HEK293 (cell line): ENCODE measurements at regions not wholly inside any gene's neighbourhood (a gene's known extent, or its start where the extent isn't known, plus 50 kb on each side); places are given as distances from the start of the nearest gene placed in this dataset.

ENCODE experiments used
- CTCF ChIA-PET: fragments of 350-600 bp; formaldehyde crosslinking; extraction: SDS; loops from one replicate; lab custom pipeline; 2021; ENCODE audit warnings: antibody characterized with exemption; lab: Yijun Ruan, JAX
- POLR2A ChIA-PET: fragments of 300-600 bp; formaldehyde crosslinking; extraction: SDS; loops from one replicate; lab custom pipeline; 2020; ENCODE audit warnings: antibody characterized with exemption, inconsistent platforms; lab: Yijun Ruan, JAX
- H3K27ac ChIP-seq: fragments of 200-500 bp; sonication (Bioruptor generic); 2 replicates; pipeline ENCODE4 v1.5.1; 2014; ENCODE audit warnings: low read depth, low read length, control low read depth, inconsistent platforms; ENCODE audit errors: extremely low read depth
- H3K36me3 ChIP-seq, 2 experiments: fragments of 200-500 bp in 1 of 2; sonication (Bioruptor generic) in 1 of 2; 1 replicate in 1 of 2; 2 replicates in 1 of 2; pipeline ENCODE4 v1.5.1; 2014 to 2017; ENCODE audit warnings: inconsistent platforms in 2 of 2, low read length in 2 of 2; ENCODE audit not compliant: control insufficient read depth in 2 of 2, insufficient read depth in 1 of 2
- H3K4me1 ChIP-seq: fragments of 200-500 bp; sonication (Bioruptor generic); 2 replicates; pipeline ENCODE4 v1.5.1; 2014; ENCODE audit warnings: mild to moderate bottlenecking, low read length, inconsistent platforms; ENCODE audit not compliant: control insufficient read depth, insufficient read depth
- H3K4me3 ChIP-seq: 2 replicates; pipeline ENCODE4 v1.5.1; 2011; ENCODE audit warnings: low read depth, mild to moderate bottlenecking, control low read depth, low read length, moderate library complexity
- H3K9me3 ChIP-seq: fragments of 200-500 bp; sonication (Bioruptor generic); 2 replicates; pipeline ENCODE4 v1.5.1; 2014; ENCODE audit warnings: low read depth, low read length, inconsistent platforms; ENCODE audit not compliant: control insufficient read depth, insufficient read depth
- GLIS2 ChIP-seq: fragments of 450-650 bp; formaldehyde crosslinking; IDR thresholded peaks from 2 replicates; pipeline ENCODE4 v1.5.1; 2016; ENCODE audit warnings: missing biosample characterization, missing genetic modification characterization
- KLF1 ChIP-seq: fragments of 450-650 bp; formaldehyde crosslinking; IDR thresholded peaks from 2 replicates; pipeline ENCODE4 v1.5.1; 2016; ENCODE audit warnings: missing biosample characterization, missing genetic modification characterization
- SETDB1 ChIP-seq: IDR thresholded peaks from one replicate; pipeline ENCODE4 v1.6.1; 2017; ENCODE audit warnings: mild to moderate bottlenecking, low read length, moderate library complexity, mixed read lengths; ENCODE audit not compliant: insufficient read length
- SP2 ChIP-seq: fragments of 450-650 bp; formaldehyde crosslinking; IDR thresholded peaks from 2 replicates; pipeline ENCODE4 v1.5.1; 2016; ENCODE audit warnings: missing biosample characterization, missing genetic modification characterization
- ZBTB17 ChIP-seq: fragments of 450-650 bp; formaldehyde crosslinking; IDR thresholded peaks from 2 replicates; pipeline ENCODE4 v1.5.1; 2016; ENCODE audit warnings: missing biosample characterization, missing genetic modification characterization
- ZNF132 ChIP-seq: fragments of 450-650 bp; formaldehyde crosslinking; IDR thresholded peaks from 2 replicates; pipeline ENCODE4 v1.5.1; 2017; ENCODE audit warnings: missing biosample characterization, missing genetic modification characterization, borderline replicate concordance
- ZNF146 ChIP-seq: fragments of 450-650 bp; formaldehyde crosslinking; IDR thresholded peaks from 2 replicates; pipeline ENCODE4 v1.5.1; 2016; ENCODE audit warnings: missing biosample characterization, missing genetic modification characterization
- ZNF501 ChIP-seq: fragments of 450-650 bp; formaldehyde crosslinking; IDR thresholded peaks from 2 replicates; pipeline ENCODE4 v1.5.1; 2016; ENCODE audit warnings: missing biosample characterization, missing genetic modification characterization
- ZNF548 ChIP-seq: fragments of 450-650 bp; formaldehyde crosslinking; IDR thresholded peaks from 2 replicates; pipeline ENCODE4 v1.5.1; 2016; ENCODE audit warnings: missing biosample characterization, missing genetic modification characterization
- ZNF670 ChIP-seq: fragments of 450-650 bp; formaldehyde crosslinking; IDR thresholded peaks from 2 replicates; pipeline ENCODE4 v1.5.1; 2016; ENCODE audit warnings: missing biosample characterization, missing genetic modification characterization, low read depth
- ZNF837 ChIP-seq: fragments of 450-650 bp; formaldehyde crosslinking; IDR thresholded peaks from 2 replicates; pipeline ENCODE4 v1.5.1; 2016; ENCODE audit warnings: missing biosample characterization, missing genetic modification characterization
- ZNF843 ChIP-seq: fragments of 450-650 bp; formaldehyde crosslinking; IDR thresholded peaks from 2 replicates; pipeline ENCODE4 v1.5.1; 2016; ENCODE audit warnings: missing biosample characterization, missing genetic modification characterization
- TF ChIP-seq, protein P1 (sequence below): fragments of 450-650 bp; formaldehyde crosslinking; IDR thresholded peaks from 2 replicates; pipeline ENCODE4 v1.5.1; 2016; ENCODE audit warnings: missing biosample characterization, missing genetic modification characterization
- TF ChIP-seq, protein P2 (sequence below): fragments of 450-650 bp; formaldehyde crosslinking; optimal IDR thresholded peaks from 2 replicates; pipeline ENCODE3; 2016; ENCODE audit warnings: missing biosample characterization, mild to moderate bottlenecking, missing genetic modification characterization
- TF ChIP-seq, protein P3 (sequence below): fragments of 450-650 bp; formaldehyde crosslinking; IDR thresholded peaks from 2 replicates; pipeline ENCODE4 v1.5.1; 2016; ENCODE audit warnings: missing biosample characterization, missing genetic modification characterization
- TF ChIP-seq, protein P4 (sequence below): fragments of 450-650 bp; formaldehyde crosslinking; IDR thresholded peaks from 2 replicates; pipeline ENCODE4 v1.5.1; 2016; ENCODE audit warnings: missing biosample characterization, missing genetic modification characterization
- TF ChIP-seq, protein P5 (sequence below): fragments of 450-650 bp; formaldehyde crosslinking; IDR thresholded peaks from 2 replicates; pipeline ENCODE4 v1.5.1; 2016; ENCODE audit warnings: missing biosample characterization, missing genetic modification characterization
- TF ChIP-seq, protein P6 (sequence below): fragments of 450-650 bp; formaldehyde crosslinking; IDR thresholded peaks from 2 replicates; pipeline ENCODE4 v1.5.1; 2017; ENCODE audit warnings: missing biosample characterization, missing genetic modification characterization

DNA sequence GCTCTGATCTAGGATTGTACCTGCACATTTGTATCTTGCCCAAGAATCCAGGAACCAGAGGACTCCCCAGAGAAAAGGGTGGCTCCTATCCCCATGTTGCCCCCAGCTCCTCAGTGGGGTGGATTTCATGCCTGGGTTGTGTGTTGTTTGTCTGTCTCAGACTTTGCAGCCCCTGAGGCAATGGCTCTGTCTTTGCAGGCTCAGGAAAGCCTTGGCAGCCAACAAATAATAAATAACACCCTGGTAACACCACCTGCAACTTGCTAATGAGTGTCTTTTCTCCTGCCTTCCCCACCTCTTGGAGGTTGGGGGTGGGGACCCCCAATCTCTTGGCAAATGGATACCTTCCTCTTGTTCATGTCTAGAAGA is 65.2 kb upstream of the CISTR start:
- no peak overlapping the region for H3K4me3 ChIP-seq
- no peaks in the 10 kb centered on the region for H3K4me1 ChIP-seq
- TF ChIP-seq ZNF670 (tag by site-specific recombination) (no peak), GLIS2 (tag by site-specific recombination) (no peak), KLF1 (tag by site-specific recombination) (no peak), ZNF501 (tag by site-specific recombination) (no peak), ZNF146 (tag by site-specific recombination) (no peak), ZNF548 (tag by site-specific recombination) (no peak), ZNF132 (no peak), ZNF837 (no peak)
- TF ChIP-seq, protein P1, sequence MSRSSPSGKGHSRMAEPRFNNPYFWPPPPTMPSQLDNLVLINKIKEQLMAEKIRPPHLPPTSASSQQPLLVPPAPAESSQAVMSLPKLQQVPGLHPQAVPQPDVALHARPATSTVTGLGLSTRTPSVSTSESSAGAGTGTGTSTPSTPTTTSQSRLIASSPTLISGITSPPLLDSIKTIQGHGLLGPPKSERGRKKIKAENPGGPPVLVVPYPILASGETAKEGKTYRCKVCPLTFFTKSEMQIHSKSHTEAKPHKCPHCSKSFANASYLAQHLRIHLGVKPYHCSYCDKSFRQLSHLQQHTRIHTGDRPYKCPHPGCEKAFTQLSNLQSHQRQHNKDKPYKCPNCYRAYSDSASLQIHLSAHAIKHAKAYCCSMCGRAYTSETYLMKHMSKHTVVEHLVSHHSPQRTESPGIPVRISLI (tag by site-specific recombination) = no peak
- TF ChIP-seq, protein P2, sequence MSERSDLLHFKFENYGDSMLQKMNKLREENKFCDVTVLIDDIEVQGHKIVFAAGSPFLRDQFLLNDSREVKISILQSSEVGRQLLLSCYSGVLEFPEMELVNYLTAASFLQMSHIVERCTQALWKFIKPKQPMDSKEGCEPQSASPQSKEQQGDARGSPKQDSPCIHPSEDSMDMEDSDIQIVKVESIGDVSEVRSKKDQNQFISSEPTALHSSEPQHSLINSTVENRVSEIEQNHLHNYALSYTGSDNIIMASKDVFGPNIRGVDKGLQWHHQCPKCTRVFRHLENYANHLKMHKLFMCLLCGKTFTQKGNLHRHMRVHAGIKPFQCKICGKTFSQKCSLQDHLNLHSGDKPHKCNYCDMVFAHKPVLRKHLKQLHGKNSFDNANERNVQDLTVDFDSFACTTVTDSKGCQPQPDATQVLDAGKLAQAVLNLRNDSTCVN = no peak
- ChIA-PET POLR2A (no interaction called here), CTCF (no interaction called here)
- no peaks in the 10 kb centered on the region for H3K36me3 ChIP-seq
- no peak overlapping the region for H3K27ac ChIP-seq
- no peaks in the 10 kb centered on the region for H3K9me3 ChIP-seq

DNA sequence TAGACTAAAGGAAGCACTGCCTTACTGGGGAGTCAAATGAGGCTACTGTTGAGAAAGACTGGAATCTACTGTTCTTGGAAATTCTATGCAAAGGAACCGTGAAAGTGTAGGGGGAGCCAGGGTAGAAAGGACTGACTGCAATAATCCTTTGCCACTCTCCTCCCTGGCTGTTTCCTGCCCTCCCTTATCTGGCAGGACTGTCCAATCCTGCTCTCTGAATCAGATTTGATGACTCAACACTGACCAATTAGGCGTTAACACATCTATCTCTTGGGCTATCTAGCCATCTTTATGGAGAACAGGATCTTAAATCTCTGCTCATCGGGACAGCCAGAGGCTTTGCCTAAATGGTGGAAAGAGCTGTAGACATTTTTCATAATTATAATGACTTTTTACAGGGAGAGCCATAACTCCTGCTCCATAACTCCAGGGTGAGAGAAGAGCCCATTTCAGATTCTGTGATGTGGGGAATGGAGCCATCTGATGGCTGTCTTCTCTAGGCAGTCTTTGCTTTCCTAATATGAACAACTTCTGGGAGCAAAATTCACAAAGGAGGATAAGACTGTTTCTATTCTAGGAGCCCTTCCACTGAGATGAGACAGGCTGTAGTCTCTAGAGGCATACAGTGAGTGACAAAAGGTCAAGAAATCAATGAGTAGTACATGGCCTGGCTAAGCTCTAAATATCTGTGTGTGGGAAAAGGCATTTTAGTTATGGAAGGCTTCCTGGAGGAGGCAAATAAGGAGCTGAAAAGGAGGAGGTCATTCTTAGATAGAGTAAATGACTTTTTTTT is 68.9 kb upstream of the CISTR start:
- Histone ChIP-seq H3K36me3 (no peaks in the 10 kb centered on the region), H3K4me3 (no peak overlapping the region), H3K4me1 (0 out of 2 replicates have a peak, but pooled peaks cover 2% of the 10 kb centered on the region), H3K9me3 (no peaks in the 10 kb centered on the region), H3K27ac (no peak overlapping the region)
- ChIA-PET POLR2A (no interaction called here), CTCF (interaction anchor here (0.7 to 1.7 kb wide), 6 partner anchors 11 to 74 kb away, joined by 3 to 5 read pairs (median 4); no protein-coding TSS in a partner anchor)
- TF ChIP-seq ZNF670 (tag by site-specific recombination) (no peak), ZBTB17 (tag by site-specific recombination) (peak; percentile 86), ZNF843 (tag by site-specific recombination) (no peak), SP2 (tag by site-specific recombination) (peak; percentile 27; the same call in 1 of the 2 replicates), SETDB1 (peak; percentile 23)
- TF ChIP-seq, protein P3, sequence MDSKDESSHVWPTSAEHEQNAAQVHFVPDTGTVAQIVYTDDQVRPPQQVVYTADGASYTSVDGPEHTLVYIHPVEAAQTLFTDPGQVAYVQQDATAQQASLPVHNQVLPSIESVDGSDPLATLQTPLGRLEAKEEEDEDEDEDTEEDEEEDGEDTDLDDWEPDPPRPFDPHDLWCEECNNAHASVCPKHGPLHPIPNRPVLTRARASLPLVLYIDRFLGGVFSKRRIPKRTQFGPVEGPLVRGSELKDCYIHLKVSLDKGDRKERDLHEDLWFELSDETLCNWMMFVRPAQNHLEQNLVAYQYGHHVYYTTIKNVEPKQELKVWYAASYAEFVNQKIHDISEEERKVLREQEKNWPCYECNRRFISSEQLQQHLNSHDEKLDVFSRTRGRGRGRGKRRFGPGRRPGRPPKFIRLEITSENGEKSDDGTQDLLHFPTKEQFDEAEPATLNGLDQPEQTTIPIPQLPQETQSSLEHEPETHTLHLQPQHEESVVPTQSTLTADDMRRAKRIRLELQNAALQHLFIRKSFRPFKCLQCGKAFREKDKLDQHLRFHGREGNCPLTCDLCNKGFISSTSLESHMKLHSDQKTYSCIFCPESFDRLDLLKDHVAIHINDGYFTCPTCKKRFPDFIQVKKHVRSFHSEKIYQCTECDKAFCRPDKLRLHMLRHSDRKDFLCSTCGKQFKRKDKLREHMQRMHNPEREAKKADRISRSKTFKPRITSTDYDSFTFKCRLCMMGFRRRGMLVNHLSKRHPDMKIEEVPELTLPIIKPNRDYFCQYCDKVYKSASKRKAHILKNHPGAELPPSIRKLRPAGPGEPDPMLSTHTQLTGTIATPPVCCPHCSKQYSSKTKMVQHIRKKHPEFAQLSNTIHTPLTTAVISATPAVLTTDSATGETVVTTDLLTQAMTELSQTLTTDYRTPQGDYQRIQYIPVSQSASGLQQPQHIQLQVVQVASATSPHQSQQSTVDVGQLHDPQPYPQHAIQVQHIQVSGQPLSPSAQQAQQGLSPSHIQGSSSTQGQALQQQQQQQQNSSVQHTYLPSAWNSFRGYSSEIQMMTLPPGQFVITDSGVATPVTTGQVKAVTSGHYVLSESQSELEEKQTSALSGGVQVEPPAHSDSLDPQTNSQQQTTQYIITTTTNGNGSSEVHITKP (tag by site-specific recombination) = peak; percentile 45; the same call in 1 of the 2 replicates
- TF ChIP-seq, protein P4, sequence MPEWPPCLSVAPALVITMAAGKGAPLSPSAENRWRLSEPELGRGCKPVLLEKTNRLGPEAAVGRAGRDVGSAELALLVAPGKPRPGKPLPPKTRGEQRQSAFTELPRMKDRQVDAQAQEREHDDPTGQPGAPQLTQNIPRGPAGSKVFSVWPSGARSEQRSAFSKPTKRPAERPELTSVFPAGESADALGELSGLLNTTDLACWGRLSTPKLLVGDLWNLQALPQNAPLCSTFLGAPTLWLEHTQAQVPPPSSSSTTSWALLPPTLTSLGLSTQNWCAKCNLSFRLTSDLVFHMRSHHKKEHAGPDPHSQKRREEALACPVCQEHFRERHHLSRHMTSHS (tag by site-specific recombination) = no peak
- TF ChIP-seq, protein P5, sequence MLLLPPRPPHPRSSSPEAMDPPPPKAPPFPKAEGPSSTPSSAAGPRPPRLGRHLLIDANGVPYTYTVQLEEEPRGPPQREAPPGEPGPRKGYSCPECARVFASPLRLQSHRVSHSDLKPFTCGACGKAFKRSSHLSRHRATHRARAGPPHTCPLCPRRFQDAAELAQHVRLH (tag by site-specific recombination) = 0 out of 2 replicates have a peak, but pooled peaks have one; percentile 3
- TF ChIP-seq, protein P6, sequence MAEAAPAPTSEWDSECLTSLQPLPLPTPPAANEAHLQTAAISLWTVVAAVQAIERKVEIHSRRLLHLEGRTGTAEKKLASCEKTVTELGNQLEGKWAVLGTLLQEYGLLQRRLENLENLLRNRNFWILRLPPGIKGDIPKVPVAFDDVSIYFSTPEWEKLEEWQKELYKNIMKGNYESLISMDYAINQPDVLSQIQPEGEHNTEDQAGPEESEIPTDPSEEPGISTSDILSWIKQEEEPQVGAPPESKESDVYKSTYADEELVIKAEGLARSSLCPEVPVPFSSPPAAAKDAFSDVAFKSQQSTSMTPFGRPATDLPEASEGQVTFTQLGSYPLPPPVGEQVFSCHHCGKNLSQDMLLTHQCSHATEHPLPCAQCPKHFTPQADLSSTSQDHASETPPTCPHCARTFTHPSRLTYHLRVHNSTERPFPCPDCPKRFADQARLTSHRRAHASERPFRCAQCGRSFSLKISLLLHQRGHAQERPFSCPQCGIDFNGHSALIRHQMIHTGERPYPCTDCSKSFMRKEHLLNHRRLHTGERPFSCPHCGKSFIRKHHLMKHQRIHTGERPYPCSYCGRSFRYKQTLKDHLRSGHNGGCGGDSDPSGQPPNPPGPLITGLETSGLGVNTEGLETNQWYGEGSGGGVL (tag by site-specific recombination) = no peak
